IgD-negative memory B cell (primary cell): ENCODE measurements at regions not wholly inside any gene's neighbourhood (a gene's known extent, or its start where the extent isn't known, plus 50 kb on each side); places are given as distances from the start of the nearest gene placed in this dataset.

Source experiments
- H3K27ac Mint-ChIP-seq, 3 donors: one replicate each; pipeline ENCODE4 v1.8.0; 2020 to 2022; ENCODE audit warnings: mild to moderate bottlenecking in 3 of 3, mixed read lengths in 3 of 3, moderate library complexity in 1 of 3
- H3K27me3 Mint-ChIP-seq: one replicate; pipeline ENCODE4 v1.8.0; 2021; ENCODE audit warnings: mixed read lengths
- H3K36me3 Mint-ChIP-seq: one replicate; pipeline ENCODE4 v1.8.0; 2020; ENCODE audit warnings: mild to moderate bottlenecking, mixed read lengths
- H3K4me1 Mint-ChIP-seq, 3 donors: one replicate each; pipeline ENCODE4 v1.8.0; 2020 to 2022; ENCODE audit warnings: mixed read lengths in 3 of 3, mild to moderate bottlenecking in 1 of 3
- H3K4me3 Mint-ChIP-seq, 4 donors: one replicate each; pipeline ENCODE4 v1.8.0; 2020 to 2022; ENCODE audit warnings: mild to moderate bottlenecking in 4 of 4, mixed read lengths in 4 of 4, moderate library complexity in 3 of 4
- H3K9me3 Mint-ChIP-seq, 3 donors: one replicate each; pipeline ENCODE4 v1.8.0; 2020 to 2021; ENCODE audit warnings: mixed read lengths in 3 of 3, mild to moderate bottlenecking in 1 of 3

DNA sequence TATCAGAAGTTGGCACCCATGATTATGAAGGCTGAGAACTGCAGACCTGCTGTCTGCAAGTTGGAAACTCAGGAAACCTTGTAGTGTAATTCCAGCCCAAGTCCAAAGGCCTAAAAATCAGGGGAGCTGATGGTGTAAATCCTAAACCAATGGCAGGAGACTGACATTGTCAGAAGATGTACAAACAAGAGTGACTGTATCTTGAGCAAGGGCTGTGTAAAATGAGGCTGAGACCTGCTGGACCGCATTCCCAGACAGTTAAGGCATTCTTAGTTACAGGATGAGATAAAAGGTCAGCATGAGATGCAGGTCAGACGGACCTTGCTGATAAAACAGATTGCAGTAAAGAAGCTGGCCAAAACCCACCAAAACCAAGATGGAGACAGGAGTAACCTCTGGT is 147.7 kb downstream of the COG6 start:
- Mint-ChIP-seq H3K9me3 (peaks cover 1 to 11% (median 6%) of the 10 kb centered on the region in 3 donors), H3K4me1 (peaks cover 0 to 2% (median 0%) of the 10 kb centered on the region in 3 donors), H3K27me3 (no peaks in the 10 kb centered on the region), H3K4me3 (no peak overlapping the region), H3K27ac (no peak overlapping the region), H3K36me3 (no peaks in the 10 kb centered on the region)

GRCh38 chr13:39803851-39804250 is 148.4 kb downstream of the COG6 start:
- H3K27me3 Mint-ChIP-seq = no peaks in the 10 kb centered on the region

GRCh38 chr13:39804332-39805210 is 149.1 kb downstream of the COG6 start:
- Mint-ChIP-seq H3K9me3 (peaks cover 1 to 11% (median 6%) of the 10 kb centered on the region in 3 donors), H3K4me3 (no peak overlapping the region), H3K27ac (no peak overlapping the region), H3K4me1 (peaks cover 0 to 2% (median 0%) of the 10 kb centered on the region in 3 donors), H3K36me3 (no peaks in the 10 kb centered on the region), H3K27me3 (no peaks in the 10 kb centered on the region)

More at GRCh38 chr13:39803851-39804250, 148.4 kb downstream of the COG6 start:
- peaks cover 0 to 2% (median 0%) of the 10 kb centered on the region in 3 donors for H3K4me1 Mint-ChIP-seq
- H3K27ac Mint-ChIP-seq = no peak overlapping the region
- H3K9me3 Mint-ChIP-seq = peaks cover 1 to 11% (median 6%) of the 10 kb centered on the region in 3 donors
- H3K36me3 Mint-ChIP-seq = no peaks in the 10 kb centered on the region
- H3K4me3 Mint-ChIP-seq = no peak overlapping the region

DNA sequence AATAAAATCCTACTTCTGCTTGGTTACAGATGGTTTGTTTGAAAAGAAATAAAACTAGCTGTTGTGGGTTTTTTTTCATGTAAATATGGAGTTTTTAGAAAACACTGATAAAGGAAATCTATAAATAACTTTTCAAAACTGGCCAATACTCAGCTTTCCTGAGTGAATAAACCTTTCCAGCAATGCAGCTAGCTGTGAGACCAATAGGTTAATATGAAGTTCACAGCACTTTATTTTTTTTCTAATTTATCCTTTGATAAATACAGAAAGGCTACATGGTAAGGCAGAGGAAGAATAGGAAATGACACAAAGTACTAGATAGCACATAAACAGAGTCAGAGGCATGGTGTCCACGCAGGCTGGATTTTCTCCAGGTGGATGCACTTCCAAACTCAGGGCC is 154.0 kb downstream of the COG6 start:
- Mint-ChIP-seq H3K27ac (peak overlapping the region in 1 of 3 donors; percentile 25), H3K9me3 (no peaks in the 10 kb centered on the region), H3K4me1 (peaks cover 0 to 2% (median 0%) of the 10 kb centered on the region in 3 donors), H3K4me3 (no peak overlapping the region), H3K27me3 (no peaks in the 10 kb centered on the region), H3K36me3 (peaks cover 2% of the 10 kb centered on the region)

DNA sequence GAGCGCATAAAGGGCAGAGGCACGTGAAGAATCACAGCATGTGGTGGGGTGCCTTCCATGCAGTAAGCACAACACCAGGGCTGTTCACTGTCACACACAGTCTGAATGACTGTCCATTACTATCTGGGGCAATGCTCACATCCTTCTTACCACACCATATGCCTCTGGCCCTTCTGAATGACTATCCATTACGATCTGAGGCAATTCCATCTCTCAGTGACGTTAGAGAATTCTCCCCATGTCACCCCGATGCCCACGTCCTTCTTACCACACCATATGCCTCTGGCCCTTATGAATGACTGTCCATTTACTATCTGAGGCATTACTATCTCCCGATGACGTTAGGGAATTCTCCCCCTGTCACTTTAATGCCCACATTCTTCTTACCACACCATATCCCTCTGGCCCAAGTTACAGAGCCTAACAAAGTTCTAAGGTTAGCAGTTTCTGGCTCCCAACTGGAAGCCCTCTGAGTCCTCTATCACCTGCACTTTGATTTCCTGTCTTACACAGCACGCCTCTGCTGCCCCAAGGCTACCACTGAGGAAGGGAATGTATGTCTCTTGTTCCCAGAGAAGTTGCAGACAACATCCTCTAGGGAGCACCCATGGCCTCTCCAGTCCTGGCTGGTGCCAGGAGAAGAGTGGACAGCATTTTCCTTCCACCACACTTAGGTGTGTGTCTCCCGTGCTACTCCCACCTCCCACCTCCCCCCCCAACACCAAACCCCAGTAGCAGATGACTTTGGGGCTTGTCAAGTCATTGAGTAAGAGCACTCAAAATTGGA is 154.8 kb downstream of the COG6 start:
- Mint-ChIP-seq H3K36me3 (peaks cover 2% of the 10 kb centered on the region), H3K27me3 (no peaks in the 10 kb centered on the region), H3K4me1 (no peaks in the 10 kb centered on the region), H3K9me3 (no peaks in the 10 kb centered on the region), H3K4me3 (no peak overlapping the region), H3K27ac (no peak overlapping the region)

DNA sequence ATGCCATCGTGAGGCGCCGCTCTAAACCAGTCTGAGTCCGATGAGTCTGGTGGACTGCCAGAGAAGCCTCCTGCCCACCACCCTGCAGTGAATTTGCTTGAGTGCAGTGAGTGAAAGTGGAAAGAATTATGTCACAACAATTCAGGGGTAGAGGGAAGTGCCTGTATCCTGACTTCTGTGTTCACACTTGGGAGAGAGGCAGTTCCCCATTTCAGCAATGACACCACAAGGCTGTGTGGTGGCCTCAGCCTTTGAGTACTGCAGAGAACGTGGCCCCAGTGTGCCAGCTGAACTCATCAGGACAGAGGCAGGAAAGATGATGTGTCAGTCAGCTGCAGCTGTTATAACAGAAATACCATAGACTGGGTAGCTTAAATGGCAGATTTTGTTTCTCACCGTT is 155.6 kb downstream of the COG6 start:
- no peaks in the 10 kb centered on the region for H3K27me3 Mint-ChIP-seq
- H3K9me3 Mint-ChIP-seq = no peaks in the 10 kb centered on the region
- H3K4me1 Mint-ChIP-seq = no peaks in the 10 kb centered on the region
- H3K4me3 Mint-ChIP-seq = no peak overlapping the region
- peak overlapping the region in 1 of 3 donors; percentile 20 for H3K27ac Mint-ChIP-seq
- H3K36me3 Mint-ChIP-seq = peaks cover 2% of the 10 kb centered on the region

DNA sequence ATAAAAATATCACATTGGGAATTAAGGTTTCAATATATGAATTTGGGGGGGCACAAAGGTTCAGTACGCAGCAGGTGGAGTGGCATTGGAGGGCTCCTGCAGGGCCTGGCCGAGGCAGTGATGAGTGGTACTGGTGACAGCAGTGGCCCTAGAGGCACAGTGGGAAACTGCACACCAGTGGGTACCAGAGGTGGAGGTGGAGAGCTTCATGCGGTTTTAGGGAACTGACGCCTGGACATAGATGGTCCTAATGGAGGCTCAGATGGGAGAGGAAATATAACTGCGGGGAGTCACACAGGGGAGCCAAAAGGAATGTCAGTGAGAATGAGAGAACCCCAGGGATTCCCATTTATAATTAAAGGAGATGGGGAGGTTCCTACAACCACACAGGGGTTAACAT is 156.2 kb downstream of the COG6 start:
- Mint-ChIP-seq H3K4me1 (no peaks in the 10 kb centered on the region), H3K27ac (no peak overlapping the region), H3K4me3 (no peak overlapping the region), H3K27me3 (no peaks in the 10 kb centered on the region), H3K9me3 (no peaks in the 10 kb centered on the region), H3K36me3 (peaks cover 2% of the 10 kb centered on the region)

DNA sequence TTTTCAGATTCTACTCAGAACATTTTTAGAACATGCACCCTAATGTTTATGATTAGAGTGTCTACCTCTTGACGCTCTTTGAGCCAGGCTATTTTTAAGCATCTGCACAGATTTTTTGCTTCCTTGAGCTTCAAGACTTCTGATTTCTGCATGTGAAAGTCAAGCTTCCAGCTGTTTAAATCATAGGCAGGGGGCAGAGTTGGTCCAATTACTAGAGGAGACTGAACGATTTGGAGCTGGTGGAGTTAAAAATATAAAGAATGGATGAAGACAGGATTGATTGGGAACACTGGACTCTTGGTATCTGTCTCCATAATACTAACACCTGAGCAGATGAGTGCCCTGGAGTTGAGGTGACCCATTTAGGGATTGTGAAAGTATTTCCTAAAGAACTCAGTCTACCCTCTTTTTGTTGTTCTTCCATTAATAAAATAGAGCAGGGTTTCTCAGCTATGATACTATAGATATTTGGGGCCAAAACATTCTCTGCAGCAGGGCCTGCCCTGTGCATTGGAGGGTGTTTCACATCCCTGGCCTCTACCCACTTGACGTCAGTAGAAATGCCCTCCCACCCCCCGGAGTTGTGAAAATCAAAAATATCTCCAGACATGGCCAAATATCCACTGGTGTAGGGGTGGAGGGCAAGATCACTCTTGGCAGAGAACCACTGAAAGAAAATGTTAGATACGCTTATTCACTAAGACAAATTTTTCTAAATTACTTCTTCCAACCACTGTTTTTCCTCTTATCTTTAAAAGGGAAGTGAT is 160.1 kb downstream of the COG6 start:
- peak overlapping the region in 1 of 3 donors; percentile 17 for H3K27ac Mint-ChIP-seq
- H3K4me1 Mint-ChIP-seq = no peaks in the 10 kb centered on the region
- H3K9me3 Mint-ChIP-seq = no peaks in the 10 kb centered on the region

GRCh38 chr13:39816936-39817335 is 161.5 kb downstream of the COG6 start:
- Mint-ChIP-seq H3K27ac (no peak overlapping the region), H3K36me3 (peaks cover 2% of the 10 kb centered on the region), H3K9me3 (peaks cover 0 to 2% (median 0%) of the 10 kb centered on the region in 3 donors), H3K4me1 (peaks cover 2 to 13% (median 6%) of the 10 kb centered on the region in 3 donors), H3K4me3 (no peak overlapping the region), H3K27me3 (no peaks in the 10 kb centered on the region)

More for the DNA sequence above, 160.1 kb downstream of the COG6 start:
- H3K36me3 Mint-ChIP-seq = peaks cover 2% of the 10 kb centered on the region
- no peaks in the 10 kb centered on the region for H3K27me3 Mint-ChIP-seq
- H3K4me3 Mint-ChIP-seq = no peak overlapping the region

- Mint-ChIP-seq H3K4me3 (no peak overlapping the region), H3K27ac (no peak overlapping the region), H3K27me3 (peaks cover 4% of the 10 kb centered on the region), H3K4me1 (peaks cover 3 to 14% (median 9%) of the 10 kb centered on the region in 3 donors), H3K9me3 (peaks cover 0 to 3% (median 0%) of the 10 kb centered on the region in 3 donors), H3K36me3 (no peaks in the 10 kb centered on the region)
Observed at GRCh38 chr13:39818953-39819352, 163.5 kb downstream of the COG6 start.

DNA sequence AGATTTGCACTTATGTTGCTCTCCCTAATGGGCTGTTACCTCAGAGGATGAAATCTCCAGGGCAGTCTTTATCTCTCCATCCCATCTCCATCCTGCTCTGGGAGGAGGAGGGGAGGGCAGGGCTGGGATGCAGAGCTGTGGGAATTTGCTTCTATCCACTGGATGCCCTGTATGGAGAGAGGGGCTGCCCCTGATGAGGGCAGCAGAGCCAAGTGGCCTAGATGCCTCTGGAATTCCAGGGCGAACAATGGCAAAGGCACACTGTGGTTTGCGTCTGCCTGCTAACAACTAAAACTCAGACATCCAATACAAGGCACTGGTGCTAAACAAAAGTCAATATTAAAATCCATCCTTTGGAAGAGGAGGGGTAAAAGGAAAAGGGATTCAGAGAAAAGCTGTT is 165.1 kb downstream of the COG6 start:
- Mint-ChIP-seq H3K4me3 (no peak overlapping the region), H3K36me3 (no peaks in the 10 kb centered on the region), H3K9me3 (peaks cover 0 to 3% (median 0%) of the 10 kb centered on the region in 3 donors), H3K27ac (no peak overlapping the region), H3K27me3 (peaks cover 5% of the 10 kb centered on the region), H3K4me1 (peaks cover 3 to 14% (median 9%) of the 10 kb centered on the region in 3 donors)

GRCh38 chr13:39821977-39822376 is 166.5 kb downstream of the COG6 start:
- Mint-ChIP-seq H3K27ac (peak overlapping the region in 2 of 3 donors; percentile 5 to 76), H3K4me1 (peaks cover 3 to 21% (median 15%) of the 10 kb centered on the region in 3 donors), H3K27me3 (peaks cover 8% of the 10 kb centered on the region), H3K4me3 (peak overlapping the region in 2 of 4 donors; percentile 59 to 73), H3K36me3 (no peaks in the 10 kb centered on the region), H3K9me3 (peaks cover 0 to 3% (median 0%) of the 10 kb centered on the region in 3 donors)

DNA sequence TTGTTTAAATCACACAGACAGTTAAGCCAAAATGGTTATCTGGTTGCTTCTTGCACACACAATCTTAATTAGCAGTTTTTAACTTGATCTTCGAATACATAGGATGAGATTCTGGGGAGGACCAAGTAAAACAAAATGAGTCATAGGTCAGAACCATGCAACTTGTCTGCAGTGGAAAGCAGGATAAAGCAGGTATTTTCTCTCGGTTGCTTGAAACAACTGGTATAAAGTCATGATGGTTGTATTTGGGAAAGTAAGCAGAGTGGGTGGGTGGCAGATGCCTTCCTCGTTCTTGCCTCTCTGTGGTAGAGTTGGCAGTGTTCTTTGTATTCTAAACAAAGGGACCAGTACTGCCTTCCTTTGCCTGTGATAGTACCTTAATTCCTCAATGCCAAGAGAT is 167.0 kb downstream of the COG6 start:
- Mint-ChIP-seq H3K27me3 (peaks cover 8% of the 10 kb centered on the region), H3K4me1 (peaks cover 3 to 21% (median 15%) of the 10 kb centered on the region in 3 donors), H3K27ac (no peak overlapping the region), H3K36me3 (no peaks in the 10 kb centered on the region), H3K4me3 (no peak overlapping the region), H3K9me3 (peaks cover 0 to 3% (median 0%) of the 10 kb centered on the region in 3 donors)

DNA sequence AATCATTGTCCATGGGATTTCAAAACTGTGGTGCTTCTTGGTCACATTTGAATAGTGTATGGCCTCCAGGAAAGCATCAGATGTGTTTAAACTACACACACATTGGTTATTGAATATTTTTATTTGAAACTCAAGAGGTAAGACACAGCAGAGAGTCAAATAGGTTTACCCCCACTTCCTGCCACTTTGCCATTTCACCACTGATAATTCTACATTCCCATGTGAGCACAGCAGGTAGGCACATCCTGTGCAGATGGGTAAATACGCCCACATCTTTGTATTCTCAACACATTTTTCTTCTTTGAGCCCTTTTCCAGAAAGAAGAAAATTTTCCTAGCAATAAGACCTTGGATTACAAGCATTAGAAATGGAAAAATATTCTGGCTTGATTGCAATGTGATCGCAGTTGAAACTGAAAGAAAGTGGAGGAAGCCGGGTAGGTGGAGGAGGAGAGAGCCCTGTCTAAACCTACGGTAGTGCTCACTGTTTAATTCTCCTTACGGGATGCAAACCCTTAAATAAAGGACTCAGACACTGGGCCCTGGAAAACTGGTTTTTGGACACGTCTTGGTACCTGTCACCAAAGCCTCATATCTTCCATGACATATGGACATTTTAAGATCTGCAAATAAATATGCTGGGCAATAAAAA is 167.7 kb downstream of the COG6 start:
- no peak overlapping the region for H3K27ac Mint-ChIP-seq
- H3K36me3 Mint-ChIP-seq = no peaks in the 10 kb centered on the region
- H3K27me3 Mint-ChIP-seq = peaks cover 8% of the 10 kb centered on the region
- H3K4me1 Mint-ChIP-seq = peaks cover 3 to 21% (median 15%) of the 10 kb centered on the region in 3 donors
- peaks cover 0 to 4% (median 0%) of the 10 kb centered on the region in 3 donors for H3K9me3 Mint-ChIP-seq
- H3K4me3 Mint-ChIP-seq = peak overlapping the region in 1 of 4 donors; percentile 13
